ENCODE measurements at regions not wholly inside any gene's neighbourhood (a gene's known extent, or its start where the extent isn't known, plus 50 kb on each side); places are given as distances from the start of the nearest gene placed in this dataset.
A peak's percentile ranks its signal among the peaks of the same experiment; 100 is the strongest.
"Not testable (repeated sequence)": the region's sequence is repeated elsewhere in the genome, so short reads cannot be mapped to it uniquely, and the experiment has no call there.

DNA sequence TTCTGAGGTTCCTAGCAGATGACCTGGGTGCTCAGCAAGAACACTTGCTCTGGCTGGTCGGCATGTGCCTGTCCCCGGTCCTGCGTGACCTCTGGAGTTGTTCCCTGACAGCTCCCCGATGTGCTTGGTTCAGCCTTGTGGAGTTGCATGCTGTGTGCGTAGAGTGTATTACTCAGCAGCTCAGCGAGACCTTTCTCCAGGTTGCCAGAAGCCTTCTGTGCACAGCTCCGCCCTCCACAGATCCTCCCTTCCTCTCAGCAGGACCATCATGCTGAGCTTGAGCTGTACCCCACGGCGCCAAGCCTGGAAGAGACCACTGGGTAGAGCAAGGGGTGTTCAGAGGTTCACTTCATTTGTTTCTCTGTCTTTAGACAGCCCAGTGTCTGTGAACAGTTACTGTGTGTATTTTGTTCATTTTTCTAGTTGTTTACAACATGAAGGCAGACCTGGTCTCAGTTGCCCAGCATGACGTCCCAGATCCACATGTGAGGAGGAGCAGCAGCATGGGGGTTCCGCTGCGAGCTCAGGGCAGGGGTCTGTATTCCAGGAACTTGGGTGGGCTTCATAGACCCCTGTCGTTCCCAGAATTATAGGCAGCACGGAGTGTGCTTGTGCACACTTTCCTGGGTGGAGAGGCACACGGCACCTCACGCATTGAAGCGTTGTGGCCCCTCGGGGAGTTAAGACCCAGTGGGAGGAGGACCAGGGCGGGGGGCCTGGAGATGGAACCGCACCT is 148.6 kb downstream of the IGLL1 start:
- H3K18ac ChIP-seq (ENCODE audit: low read length) = no peak overlapping the region
- H3K23ac ChIP-seq (ENCODE audit: low read length) = no peak overlapping the region
- no peak overlapping the region for H4K91ac ChIP-seq (ENCODE audit: low read depth, low read length)
- H3K79me1 ChIP-seq (ENCODE audit: low read length) = no peaks in the 10 kb centered on the region
- H3K79me2 ChIP-seq (ENCODE audit: control insufficient read depth, insufficient read depth, low read length, poor library complexity) = no peaks in the 10 kb centered on the region
- peaks cover 0 to 3% of the 10 kb centered on the region in 2 experiments for H3K4me1 ChIP-seq (ENCODE audit: control insufficient read depth in 1 of 2, insufficient read depth in 2 of 2, low read length in 2 of 2)
- H3K9ac ChIP-seq (ENCODE audit: low read length) = no peak overlapping the region
- no peak overlapping the region for H3K4me3 ChIP-seq (ENCODE audit: low read depth, low read length)
- H3K36me3 ChIP-seq (ENCODE audit: control insufficient read depth in 1 of 2, insufficient read depth in 2 of 2, low read length in 2 of 2) = no peaks in the 10 kb centered on the region
- H3K27me3 ChIP-seq (ENCODE audit: insufficient read depth, low read length) = no peaks in the 10 kb centered on the region
- H2AK5ac ChIP-seq (ENCODE audit: low read length) = no peak overlapping the region
- H3K4ac ChIP-seq (ENCODE audit: low read depth, low read length) = no peak overlapping the region
- H2BK120ac ChIP-seq (ENCODE audit: insufficient read depth, low read length, poor library complexity) = no peak overlapping the region
- H2BK12ac ChIP-seq (ENCODE audit: low read length) = no peak overlapping the region
- H2BK5ac ChIP-seq (ENCODE audit: low read depth, low read length, poor library complexity) = no peak overlapping the region
- peaks cover 2% of the 10 kb centered on the region for H3K9me3 ChIP-seq (ENCODE audit: insufficient read depth, low read depth, low read length)
- no peak overlapping the region for H3K4me2 ChIP-seq (ENCODE audit: low read length)
- no peak for DNase-seq
- no peak overlapping the region for H3K27ac ChIP-seq (ENCODE audit: low read depth, low read length)
- no peak overlapping the region for H4K12ac ChIP-seq (ENCODE audit: low read depth, low read length)
- H3K14ac ChIP-seq (ENCODE audit: low read length) = no peak overlapping the region
- no peak overlapping the region for H2AFZ ChIP-seq (ENCODE audit: insufficient read depth, low read length, poor library complexity)
- no peak overlapping the region for H4K8ac ChIP-seq (ENCODE audit: low read depth, low read length)
- no CpG with 5 or more reads among the region's 20 CpGs for WGBS (ENCODE audit: extremely low coverage, insufficient coverage, insufficient read length)

DNA sequence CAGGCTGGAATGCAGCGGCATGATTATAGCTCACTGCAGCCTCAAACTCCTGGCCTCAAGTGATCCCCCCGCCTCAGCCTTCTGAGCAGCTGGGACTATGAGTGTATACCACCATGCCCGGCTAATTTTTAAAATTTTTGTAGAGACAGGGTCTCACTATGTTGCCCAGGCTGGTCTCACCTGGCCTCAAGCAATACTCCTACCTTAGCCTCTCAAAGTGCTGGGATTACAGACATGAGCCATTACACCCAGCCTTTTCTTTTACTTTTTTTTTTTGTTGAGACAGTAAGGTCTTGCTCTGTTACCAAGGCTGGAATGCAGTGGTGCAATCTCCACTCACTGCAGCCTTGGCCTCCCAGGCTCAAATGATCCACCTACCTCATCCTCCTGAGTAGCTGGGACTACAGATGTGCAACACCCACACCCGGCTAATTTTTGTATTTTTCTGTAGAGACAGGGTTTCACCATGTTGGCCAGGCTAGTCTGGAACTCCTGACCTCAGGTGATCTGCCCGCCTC is 155.5 kb downstream of the IGLL1 start:
- not testable (repeated sequence) for H3K79me2 ChIP-seq (ENCODE audit: control insufficient read depth, insufficient read depth, low read length, poor library complexity); H3K18ac ChIP-seq (ENCODE audit: low read length); H3K4me1 ChIP-seq (ENCODE audit: control insufficient read depth in 1 of 2, insufficient read depth in 2 of 2, low read length in 2 of 2); H3K4me2 ChIP-seq (ENCODE audit: low read length); H4K8ac ChIP-seq (ENCODE audit: low read depth, low read length); H3K9ac ChIP-seq (ENCODE audit: low read length); H4K91ac ChIP-seq (ENCODE audit: low read depth, low read length); H3K23ac ChIP-seq (ENCODE audit: low read length); H3K14ac ChIP-seq (ENCODE audit: low read length); H3K36me3 ChIP-seq (ENCODE audit: control insufficient read depth in 1 of 2, insufficient read depth in 2 of 2, low read length in 2 of 2); H2BK12ac ChIP-seq (ENCODE audit: low read length); H3K27me3 ChIP-seq (ENCODE audit: insufficient read depth, low read length); H3K79me1 ChIP-seq (ENCODE audit: low read length); H3K4me3 ChIP-seq (ENCODE audit: low read depth, low read length); H2AK5ac ChIP-seq (ENCODE audit: low read length); H3K9me3 ChIP-seq (ENCODE audit: insufficient read depth, low read depth, low read length); H3K4ac ChIP-seq (ENCODE audit: low read depth, low read length); H3K27ac ChIP-seq (ENCODE audit: low read depth, low read length); H2AFZ ChIP-seq (ENCODE audit: insufficient read depth, low read length, poor library complexity); H4K12ac ChIP-seq (ENCODE audit: low read depth, low read length); H2BK120ac ChIP-seq (ENCODE audit: insufficient read depth, low read length, poor library complexity); H2BK5ac ChIP-seq (ENCODE audit: low read depth, low read length, poor library complexity)
- WGBS (ENCODE audit: extremely low coverage, insufficient coverage, insufficient read length) = no CpG with 5 or more reads among the region's 5 CpGs
- peak; percentile 87 to 88 for DNase-seq

DNA sequence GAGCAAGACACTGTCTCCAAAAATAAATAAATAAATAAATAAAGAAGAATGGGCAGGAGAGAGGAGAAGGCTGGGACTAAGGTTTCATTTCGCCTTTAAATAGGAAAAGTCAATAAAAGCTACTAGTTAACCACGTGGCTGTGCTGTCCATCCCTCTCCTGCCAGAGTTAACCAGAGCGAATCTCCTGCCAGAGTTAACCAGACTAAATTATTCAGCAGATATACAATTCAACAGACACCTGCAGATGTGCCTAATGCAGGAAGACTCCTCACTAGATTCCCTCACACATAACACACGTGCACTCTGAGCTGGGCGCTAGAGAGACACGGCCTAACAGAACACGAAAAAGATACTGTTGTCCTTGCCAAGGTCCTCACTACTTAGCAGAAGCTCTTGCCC is 156.1 kb downstream of the IGLL1 start:
- Histone ChIP-seq H3K14ac (ENCODE audit: low read length) (no peak overlapping the region), H2BK5ac (ENCODE audit: low read depth, low read length, poor library complexity) (no peak overlapping the region), H3K23ac (ENCODE audit: low read length) (no peak overlapping the region), H4K8ac (ENCODE audit: low read depth, low read length) (no peak overlapping the region), H3K36me3 (ENCODE audit: control insufficient read depth in 1 of 2, insufficient read depth in 2 of 2, low read length in 2 of 2) (no peaks in the 10 kb centered on the region), H4K91ac (ENCODE audit: low read depth, low read length) (no peak overlapping the region), H3K27me3 (ENCODE audit: insufficient read depth, low read length) (no peaks in the 10 kb centered on the region), H3K4me1 (ENCODE audit: control insufficient read depth in 1 of 2, insufficient read depth in 2 of 2, low read length in 2 of 2) (peaks cover 3 to 7% of the 10 kb centered on the region in 2 experiments), H4K12ac (ENCODE audit: low read depth, low read length) (no peak overlapping the region), H2AK5ac (ENCODE audit: low read length) (no peak overlapping the region), H3K4me3 (ENCODE audit: low read depth, low read length) (no peak overlapping the region), H2BK120ac (ENCODE audit: insufficient read depth, low read length, poor library complexity) (no peak overlapping the region), H3K4ac (ENCODE audit: low read depth, low read length) (no peak overlapping the region), H2AFZ (ENCODE audit: insufficient read depth, low read length, poor library complexity) (no peak overlapping the region), H3K9me3 (ENCODE audit: insufficient read depth, low read depth, low read length) (no peaks in the 10 kb centered on the region), H3K9ac (ENCODE audit: low read length) (no peak overlapping the region), H3K79me1 (ENCODE audit: low read length) (no peaks in the 10 kb centered on the region), H3K4me2 (ENCODE audit: low read length) (no peak overlapping the region), H3K18ac (ENCODE audit: low read length) (no peak overlapping the region), H3K79me2 (ENCODE audit: control insufficient read depth, insufficient read depth, low read length, poor library complexity) (no peaks in the 10 kb centered on the region), H3K27ac (ENCODE audit: low read depth, low read length) (no peak overlapping the region), H2BK12ac (ENCODE audit: low read length) (no peak overlapping the region)
- WGBS (ENCODE audit: extremely low coverage, insufficient coverage, insufficient read length) = no CpG with 5 or more reads among the region's 7 CpGs
- DNase-seq = no peak

DNA sequence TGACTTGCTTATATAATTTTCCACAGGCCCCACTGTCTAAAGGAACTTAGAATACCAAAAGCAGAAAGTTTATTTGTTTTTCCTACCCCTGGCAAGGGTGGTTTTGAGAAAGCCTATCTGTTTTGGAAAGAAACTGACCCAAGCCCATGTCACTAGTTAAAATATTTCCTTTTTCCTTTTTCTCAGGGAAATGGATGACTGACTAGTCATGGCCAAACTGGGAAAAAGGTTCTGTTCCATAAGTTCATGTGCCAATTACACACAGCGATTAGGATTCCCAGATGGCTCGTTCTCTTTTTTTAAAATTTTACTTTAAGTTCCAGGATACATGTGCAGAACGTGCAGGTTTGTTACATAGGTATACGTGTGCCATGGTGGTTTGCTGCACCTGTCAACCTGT is 157.8 kb downstream of the IGLL1 start:
- not testable (repeated sequence) for H3K14ac ChIP-seq (ENCODE audit: low read length); H2BK5ac ChIP-seq (ENCODE audit: low read depth, low read length, poor library complexity); H3K36me3 ChIP-seq (ENCODE audit: control insufficient read depth in 1 of 2, insufficient read depth in 2 of 2, low read length in 2 of 2); H4K91ac ChIP-seq (ENCODE audit: low read depth, low read length); H3K27ac ChIP-seq (ENCODE audit: low read depth, low read length); DNase-seq; H2AFZ ChIP-seq (ENCODE audit: insufficient read depth, low read length, poor library complexity); H3K79me2 ChIP-seq (ENCODE audit: control insufficient read depth, insufficient read depth, low read length, poor library complexity); H3K4ac ChIP-seq (ENCODE audit: low read depth, low read length); H3K4me3 ChIP-seq (ENCODE audit: low read depth, low read length); H3K18ac ChIP-seq (ENCODE audit: low read length); H4K8ac ChIP-seq (ENCODE audit: low read depth, low read length); H2BK12ac ChIP-seq (ENCODE audit: low read length); H3K27me3 ChIP-seq (ENCODE audit: insufficient read depth, low read length); H3K4me2 ChIP-seq (ENCODE audit: low read length); H3K23ac ChIP-seq (ENCODE audit: low read length); H3K9ac ChIP-seq (ENCODE audit: low read length); H4K12ac ChIP-seq (ENCODE audit: low read depth, low read length); H2BK120ac ChIP-seq (ENCODE audit: insufficient read depth, low read length, poor library complexity); H2AK5ac ChIP-seq (ENCODE audit: low read length); H3K79me1 ChIP-seq (ENCODE audit: low read length); H3K9me3 ChIP-seq (ENCODE audit: insufficient read depth, low read depth, low read length)
- H3K4me1 ChIP-seq (ENCODE audit: control insufficient read depth in 1 of 2, insufficient read depth in 2 of 2, low read length in 2 of 2) = peaks cover 13 to 16% of the 10 kb centered on the region in 2 experiments
- WGBS (ENCODE audit: extremely low coverage, insufficient coverage, insufficient read length) = no CpG with 5 or more reads among the region's 4 CpGs
